Breast epithelium (tissue), 3 donors: ENCODE measurements at regions not wholly inside any gene's neighbourhood (a gene's known extent, or its start where the extent isn't known, plus 50 kb on each side); places are given as distances from the start of the nearest gene placed in this dataset.
"Not testable (repeated sequence)": the region's sequence is repeated elsewhere in the genome, so short reads cannot be mapped to it uniquely, and the experiment has no call there.

Experiments used
- POLR2A ChIP-seq: fragments of 450-650 bp; IDR thresholded peaks from one replicate; pipeline ENCODE4 v1.6.1; 2016; ENCODE audit warnings: antibody characterized with exemption, mild to moderate bottlenecking, moderate library complexity
- TF ChIP-seq, protein P1 (sequence below), 3 donors: fragments of 450-650 bp; IDR thresholded peaks; one replicate each; pipeline ENCODE4 v1.5.1; 2016 to 2017; ENCODE audit warnings: antibody characterized with exemption in 3 of 3, mild to moderate bottlenecking in 3 of 3, moderate library complexity in 3 of 3

DNA sequence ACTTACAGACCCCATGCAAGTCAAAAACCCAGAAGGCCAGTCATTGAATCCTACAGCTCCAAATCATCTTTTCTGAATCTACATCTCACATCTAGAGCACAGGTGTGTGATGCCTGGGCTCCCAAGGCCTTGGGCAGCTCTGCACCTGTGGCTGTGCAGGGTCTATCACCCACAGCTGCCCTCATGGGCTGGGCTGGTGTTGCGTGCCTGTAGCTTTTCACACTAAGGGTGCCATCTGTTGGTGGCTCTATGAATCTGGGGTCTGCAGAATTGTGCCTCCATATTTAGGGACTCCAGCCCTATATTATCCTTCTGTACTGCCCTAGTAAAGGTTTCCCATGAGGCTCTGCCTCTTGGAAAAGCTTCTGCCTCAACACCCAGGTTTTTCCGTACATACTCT, 407.6 kb downstream of the TUBA3C start:
- TF ChIP-seq, protein P1, sequence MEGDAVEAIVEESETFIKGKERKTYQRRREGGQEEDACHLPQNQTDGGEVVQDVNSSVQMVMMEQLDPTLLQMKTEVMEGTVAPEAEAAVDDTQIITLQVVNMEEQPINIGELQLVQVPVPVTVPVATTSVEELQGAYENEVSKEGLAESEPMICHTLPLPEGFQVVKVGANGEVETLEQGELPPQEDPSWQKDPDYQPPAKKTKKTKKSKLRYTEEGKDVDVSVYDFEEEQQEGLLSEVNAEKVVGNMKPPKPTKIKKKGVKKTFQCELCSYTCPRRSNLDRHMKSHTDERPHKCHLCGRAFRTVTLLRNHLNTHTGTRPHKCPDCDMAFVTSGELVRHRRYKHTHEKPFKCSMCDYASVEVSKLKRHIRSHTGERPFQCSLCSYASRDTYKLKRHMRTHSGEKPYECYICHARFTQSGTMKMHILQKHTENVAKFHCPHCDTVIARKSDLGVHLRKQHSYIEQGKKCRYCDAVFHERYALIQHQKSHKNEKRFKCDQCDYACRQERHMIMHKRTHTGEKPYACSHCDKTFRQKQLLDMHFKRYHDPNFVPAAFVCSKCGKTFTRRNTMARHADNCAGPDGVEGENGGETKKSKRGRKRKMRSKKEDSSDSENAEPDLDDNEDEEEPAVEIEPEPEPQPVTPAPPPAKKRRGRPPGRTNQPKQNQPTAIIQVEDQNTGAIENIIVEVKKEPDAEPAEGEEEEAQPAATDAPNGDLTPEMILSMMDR (IDR thresholded peaks at IDR 0.05), result not testable (repeated sequence)
- not testable (repeated sequence) for TF ChIP-seq POLR2A
